Fibroblast of lung (primary cell): ENCODE measurements at regions not wholly inside any gene's neighbourhood (a gene's known extent, or its start where the extent isn't known, plus 50 kb on each side); places are given as distances from the start of the nearest gene placed in this dataset.

Source experiments
- CTCF ChIP-seq, 2 donors: IDR thresholded peaks in 1 of 2; conservative IDR thresholded peaks in 1 of 2; 1 replicate in 1 of 2; 2 replicates in 1 of 2; pipeline ENCODE4 v1.5.1; 2011 to 2012; ENCODE audit warnings: low read length in 2 of 2, control low read depth in 1 of 2, inconsistent platforms in 1 of 2, low read depth in 1 of 2, mild to moderate bottlenecking in 1 of 2
- EZH2 ChIP-seq: IDR thresholded peaks from 2 replicates; pipeline ENCODE4 v1.5.1; 2012; ENCODE audit warnings: low read length, control low read depth, mild to moderate bottlenecking; ENCODE audit errors: missing control alignments

GRCh38 chr12:45591635-45592034, 137.9 kb upstream of the ARID2 start:
- TF ChIP-seq EZH2 (no peak), CTCF (conservative IDR thresholded peaks at IDR 0.05 in 1 of 2, IDR thresholded peaks at IDR 0.05 in 1 of 2; ENCODE audit: low read depth in 1 of 2, low read length in 2 of 2) (no peak)
